GM23338 (cell line): ENCODE measurements at regions not wholly inside any gene's neighbourhood (a gene's known extent, or its start where the extent isn't known, plus 50 kb on each side); places are given as distances from the start of the nearest gene placed in this dataset.

ENCODE experiments used
- ATAC-seq: fragments of 200-7000 bp; cut with Tn5 transposase; 3 replicates; pipeline ENCODE4 v1.9.1; 2020
- DNase-seq: peaks from one replicate; pipeline ENCODE4 v3.0.0-alpha.2; 2015; ENCODE audit warnings: low spot score
- H2AFZ ChIP-seq: fragments of 200-600 bp; sonication (generic); 2 replicates; pipeline ENCODE4 v1.8.0; 2016; ENCODE audit warnings: antibody characterized with exemption, mild to moderate bottlenecking, moderate library complexity
- H3F3A ChIP-seq: fragments of 200-600 bp; sonication (generic); replicated peaks from 2 replicates; pipeline ENCODE4 v1.8.0; 2017; ENCODE audit warnings: antibody characterized with exemption, mixed run types, low read depth
- H3K27ac ChIP-seq: fragments of 200-600 bp; sonication (generic); 2 replicates; pipeline ENCODE4 v1.6.1; 2016; ENCODE audit warnings: low read depth
- H3K27me3 ChIP-seq: fragments of 200-600 bp; sonication (generic); 2 replicates; pipeline ENCODE4 v1.8.0; 2016; ENCODE audit warnings: mild to moderate bottlenecking, mixed run types, moderate library complexity; ENCODE audit not compliant: insufficient read depth
- H3K36me3 ChIP-seq: fragments of 200-600 bp; sonication (generic); 2 replicates; pipeline ENCODE4 v1.8.0; 2016; ENCODE audit warnings: mild to moderate bottlenecking; ENCODE audit not compliant: insufficient read depth
- H3K4me1 ChIP-seq: fragments of 200-600 bp; sonication (generic); 2 replicates; pipeline ENCODE4 v1.8.0; 2016; ENCODE audit warnings: mild to moderate bottlenecking, moderate library complexity; ENCODE audit not compliant: insufficient read depth
- H3K4me2 ChIP-seq: fragments of 200-600 bp; sonication (generic); 2 replicates; pipeline ENCODE4 v1.7.1; 2017; ENCODE audit warnings: mixed run types
- H3K4me3 ChIP-seq: fragments of 200-600 bp; sonication (generic); 2 replicates; pipeline ENCODE4 v1.6.1; 2016; ENCODE audit warnings: mixed run types
- H3K79me2 ChIP-seq: fragments of 200-600 bp; sonication (generic); replicated peaks from 2 replicates; pipeline ENCODE4 v1.8.0; 2017; ENCODE audit warnings: mild to moderate bottlenecking; ENCODE audit not compliant: insufficient read depth
- H3K9me2 ChIP-seq: fragments of 200-600 bp; sonication (generic); 2 replicates; pipeline ENCODE4 v1.8.0; 2017; ENCODE audit not compliant: insufficient read depth
- H4K20me1 ChIP-seq: fragments of 200-600 bp; sonication (generic); replicated peaks from 2 replicates; pipeline ENCODE4 v1.8.0; 2017; ENCODE audit warnings: mild to moderate bottlenecking; ENCODE audit not compliant: insufficient read depth
- H3K27ac Mint-ChIP-seq: 2 replicates; pipeline ENCODE4 v1.8.0; 2020; ENCODE audit warnings: inconsistent platforms, mild to moderate bottlenecking, moderate library complexity, mixed read lengths
- H3K27me3 Mint-ChIP-seq: 3 replicates; pipeline ENCODE4 v1.8.0; 2022; ENCODE audit warnings: low read depth, mild to moderate bottlenecking, moderate library complexity, mixed read lengths, inconsistent platforms; ENCODE audit not compliant: insufficient read depth, poor library complexity
- H3K36me3 Mint-ChIP-seq: 3 replicates; pipeline ENCODE4 v1.8.0; 2021; ENCODE audit warnings: low read depth, mild to moderate bottlenecking, inconsistent platforms, moderate library complexity, mixed read lengths
- H3K4me1 Mint-ChIP-seq: 3 replicates; pipeline ENCODE4 v1.8.0; 2020; ENCODE audit warnings: mild to moderate bottlenecking, inconsistent platforms, mixed read lengths
- H3K4me3 Mint-ChIP-seq: 3 replicates; pipeline ENCODE4 v1.8.0; 2021; ENCODE audit warnings: moderate library complexity, mild to moderate bottlenecking, inconsistent platforms, mixed read lengths
- H3K9me3 Mint-ChIP-seq: 3 replicates; pipeline ENCODE4 v1.8.0; 2020; ENCODE audit warnings: moderate library complexity, mild to moderate bottlenecking, inconsistent platforms, mixed read lengths
- CREB1 ChIP-seq: fragments of 250-450 bp; sonication (Bioruptor Pico); IDR thresholded peaks from 2 replicates; pipeline ENCODE4 v1.5.0; 2020; ENCODE audit warnings: low read depth, mild to moderate bottlenecking, moderate library complexity
- CTCF ChIP-seq, 2 experiments: fragments of 200-600 bp in 1 of 2; sonication (generic) in 1 of 2; conservative IDR thresholded peaks; 2 replicates each; pipeline versions ENCODE4 v1.5.1 to v1.6.1; 2016 to 2017; ENCODE audit warnings: antibody characterized with exemption in 2 of 2, low read depth in 2 of 2, mild to moderate bottlenecking in 2 of 2, moderate library complexity in 1 of 2
- ETS1 ChIP-seq: IDR thresholded peaks from 2 replicates; pipeline ENCODE4 v1.6.1; 2016; ENCODE audit warnings: antibody characterized with exemption
- EZH2 ChIP-seq: fragments of 200-600 bp; sonication (generic); IDR thresholded peaks from one replicate; pipeline ENCODE4 v1.8.0; 2017; ENCODE audit warnings: antibody characterized with exemption, mild to moderate bottlenecking, low read depth; ENCODE audit not compliant: unreplicated experiment
- EZH2phosphoT487 ChIP-seq: fragments of 200-600 bp; sonication (generic); IDR thresholded peaks from one replicate; pipeline ENCODE4 v1.8.1; 2018; ENCODE audit warnings: antibody characterized with exemption; ENCODE audit not compliant: unreplicated experiment
- JUNB ChIP-seq: IDR thresholded peaks from one replicate; pipeline ENCODE4 v1.6.1; 2016; ENCODE audit warnings: antibody characterized with exemption; ENCODE audit not compliant: unreplicated experiment
- NANOG ChIP-seq: IDR thresholded peaks from 2 replicates; pipeline ENCODE4 v1.6.1; 2016; ENCODE audit warnings: antibody characterized with exemption, borderline replicate concordance
- POLR2AphosphoS5 ChIP-seq: IDR thresholded peaks from 2 replicates; pipeline ENCODE4 v1.6.1; 2016; ENCODE audit warnings: antibody characterized with exemption, low read depth
- REST ChIP-seq: IDR thresholded peaks from one replicate; pipeline ENCODE4 v1.6.1; 2018; ENCODE audit warnings: antibody characterized with exemption; ENCODE audit not compliant: unreplicated experiment
- STAT1 ChIP-seq: IDR thresholded peaks from one replicate; pipeline ENCODE4 v1.6.1; 2016; ENCODE audit warnings: antibody characterized with exemption; ENCODE audit not compliant: unreplicated experiment
- ZNF114 ChIP-seq: fragments of 250-450 bp; sonication (Bioruptor Pico); IDR thresholded peaks from 2 replicates; pipeline ENCODE4 v1.5.0; 2020; ENCODE audit warnings: mild to moderate bottlenecking, moderate library complexity
- ZNF331 ChIP-seq: fragments of 250-450 bp; sonication (Bioruptor Pico); IDR thresholded peaks from 2 replicates; pipeline ENCODE4 v1.5.0; 2020; ENCODE audit warnings: low read depth, mild to moderate bottlenecking, moderate library complexity
- ZNF462 ChIP-seq: fragments of 250-450 bp; sonication (Bioruptor Pico); IDR thresholded peaks from 2 replicates; pipeline ENCODE4 v1.5.0; 2020; ENCODE audit warnings: mild to moderate bottlenecking, moderate library complexity

GRCh38 chr15:58271410-58271809 is 133.2 kb downstream of the AQP9 start (continued):
- no peak for TF ChIP-seq NANOG
- no peak for TF ChIP-seq CTCF (conservative IDR thresholded peaks at IDR 0.05; ENCODE audit: low read depth in 2 of 2)
- TF ChIP-seq CREB1: no peak
- no peak for TF ChIP-seq EZH2phosphoT487
- TF ChIP-seq JUNB: no peak
- no peak for TF ChIP-seq ZNF331 (CRISPR knock-in tag)
- no peak for TF ChIP-seq REST

GRCh38 chr15:58273104-58273503 is 134.9 kb downstream of the AQP9 start:
- Histone ChIP-seq H3K27me3 (no peaks in the 10 kb centered on the region), H4K20me1 (no peaks in the 10 kb centered on the region), H3K27ac (no peak overlapping the region), H3F3A (no peaks in the 10 kb centered on the region), H3K79me2 (no peaks in the 10 kb centered on the region), H3K4me1 (no peaks in the 10 kb centered on the region), H3K9me2 (no peaks in the 10 kb centered on the region), H3K36me3 (no peaks in the 10 kb centered on the region), H3K4me2 (no peak overlapping the region), H3K4me3 (no peak overlapping the region), H2AFZ (peak overlapping the region; percentile 14; the same call in 1 of the 2 replicates)
- Mint-ChIP-seq H3K9me3 (peaks cover 6% of the 10 kb centered on the region; the same call in 1 of the 3 replicates), H3K27me3 (no peaks in the 10 kb centered on the region), H3K27ac (no peak overlapping the region), H3K36me3 (peaks cover 4% of the 10 kb centered on the region; the same call in 1 of the 3 replicates), H3K4me1 (peaks cover 4% of the 10 kb centered on the region), H3K4me3 (no peak overlapping the region)
- ATAC-seq: no peak
- DNase-seq: no peak
- TF ChIP-seq ZNF114: no peak
- no peak for TF ChIP-seq JUNB
- TF ChIP-seq STAT1: no peak
- TF ChIP-seq POLR2AphosphoS5: no peak
- no peak for TF ChIP-seq EZH2
- no peak for TF ChIP-seq ZNF462 (CRISPR knock-in tag)
- TF ChIP-seq ETS1: no peak
